Brain microvascular endothelial cell (primary cell): ENCODE measurements at regions not wholly inside any gene's neighbourhood (a gene's known extent, or its start where the extent isn't known, plus 50 kb on each side); places are given as distances from the start of the nearest gene placed in this dataset.

Experiments
- DNase-seq: peaks from one replicate; pipeline ENCODE4 v3.0.0-alpha.2; 2020
- H3K27ac ChIP-seq: fragments of 250-450 bp; sonication (Bioruptor Pico); 2 replicates; pipeline ENCODE4 v1.5.1; 2020; ENCODE audit warnings: mild to moderate bottlenecking, moderate library complexity
- H3K27me3 ChIP-seq: fragments of 250-450 bp; sonication (Bioruptor Pico); replicated peaks from 2 replicates; pipeline ENCODE4 v1.5.1; 2020; ENCODE audit warnings: mild to moderate bottlenecking
- H3K36me3 ChIP-seq: fragments of 250-450 bp; sonication (Bioruptor Pico); replicated peaks from 2 replicates; pipeline ENCODE4 v1.5.1; 2020; ENCODE audit warnings: mild to moderate bottlenecking
- H3K4me3 ChIP-seq: 2 replicates; pipeline ENCODE4 v1.5.1; 2011; ENCODE audit warnings: low read depth, mild to moderate bottlenecking, control low read depth, low read length, moderate library complexity
- CTCF ChIP-seq: IDR thresholded peaks from 2 replicates; pipeline ENCODE4 v1.5.1; 2011; ENCODE audit warnings: low read depth, mild to moderate bottlenecking, moderate library complexity, low read length, control low read depth, inconsistent platforms; ENCODE audit errors: missing control alignments
- in situ Hi-C: cut with HindIII; loops from 2 replicates; pipeline ENCODE4 v1.10.0; 2017; ENCODE audit warnings: low sequenced_read_pairs, low pct_ligation_motif_present

GRCh38 chr4:31370866-31371465 is 650.8 kb downstream of the PCDH7 start:
- in situ Hi-C loops = no loop called here
- DNase-seq = peak; percentile 16
- Histone ChIP-seq H3K36me3 (no peaks in the 10 kb centered on the region), H3K4me3 (no peak overlapping the region), H3K27me3 (no peaks in the 10 kb centered on the region), H3K27ac (no peak overlapping the region)
- peak; percentile 73 for TF ChIP-seq CTCF

GRCh38 chr4:31374256-31374960 is 654.2 kb downstream of the PCDH7 start:
- in situ Hi-C loops = no loop called here
- no peak overlapping the region for H3K4me3 ChIP-seq
- no peak for TF ChIP-seq CTCF

GRCh38 chr4:31375936-31376335 is 655.8 kb downstream of the PCDH7 start:
- in situ Hi-C loops = no loop called here
- no peak overlapping the region for H3K27ac ChIP-seq
- no peak for TF ChIP-seq CTCF
- DNase-seq = no peak
- H3K36me3 ChIP-seq = no peaks in the 10 kb centered on the region
- no peak overlapping the region for H3K4me3 ChIP-seq
- H3K27me3 ChIP-seq = no peaks in the 10 kb centered on the region

More at GRCh38 chr4:31374256-31374960, 654.2 kb downstream of the PCDH7 start:
- DNase-seq = no peak
- H3K36me3 ChIP-seq = no peaks in the 10 kb centered on the region
- H3K27me3 ChIP-seq = no peaks in the 10 kb centered on the region
- no peak overlapping the region for H3K27ac ChIP-seq

- H3K36me3 ChIP-seq = no peaks in the 10 kb centered on the region
- H3K27me3 ChIP-seq = no peaks in the 10 kb centered on the region
- in situ Hi-C loops = no loop called here
- no peak overlapping the region for H3K27ac ChIP-seq
- no peak for DNase-seq
- H3K4me3 ChIP-seq = no peak overlapping the region
- no peak for TF ChIP-seq CTCF
Measured at GRCh38 chr4:31379364-31379763, 659.2 kb downstream of the PCDH7 start.

- in situ Hi-C loops = no loop called here
- Histone ChIP-seq H3K4me3 (no peak overlapping the region), H3K27ac (no peak overlapping the region), H3K27me3 (no peaks in the 10 kb centered on the region), H3K36me3 (no peaks in the 10 kb centered on the region)
- no peak for TF ChIP-seq CTCF
- DNase-seq = no peak
Measured at GRCh38 chr4:31383767-31384166, 663.6 kb downstream of the PCDH7 start.
